ENCODE measurements at regions not wholly inside any gene's neighbourhood (a gene's known extent, or its start where the extent isn't known, plus 50 kb on each side); places are given as distances from the start of the nearest gene placed in this dataset.

DNA sequence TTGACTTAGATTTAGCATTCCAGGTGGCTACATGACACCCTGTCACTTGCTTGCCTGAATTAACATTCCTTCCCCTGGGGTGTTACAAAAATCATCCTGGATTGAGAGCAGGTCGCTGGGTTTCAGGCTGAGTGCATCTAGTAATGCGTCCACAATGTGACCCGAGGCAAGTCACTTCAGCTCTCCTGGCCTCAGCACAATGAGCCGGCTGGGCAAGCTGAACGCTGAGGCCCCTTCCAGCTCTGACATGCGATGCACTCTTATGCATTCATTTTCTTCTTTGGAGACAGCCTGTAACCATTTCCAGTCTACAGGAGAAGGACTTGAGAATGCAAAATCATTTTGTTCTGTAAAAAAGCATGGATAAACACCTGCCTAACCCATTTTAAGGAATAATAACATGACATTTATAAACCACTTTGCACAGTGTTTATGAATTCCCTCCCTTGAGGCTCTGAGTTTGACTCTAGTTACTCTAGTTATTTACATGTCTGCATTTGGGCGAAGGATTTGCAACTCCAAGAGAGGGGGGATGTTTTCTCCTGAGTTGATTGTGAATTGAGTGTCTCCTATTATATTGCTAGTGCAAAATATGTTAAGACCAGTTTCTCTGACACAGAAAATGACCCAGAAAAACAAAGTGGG, 63.0 kb upstream of the CPO start:
- intact Hi-C loops (cut with DNase I) = no loop called here
- no peak for DNase-seq (ENCODE audit: low spot score in 2 of 2)
- H3K27ac ChIP-seq = no peak overlapping the region
- H3K9me3 ChIP-seq = no peaks in the 10 kb centered on the region
- TF ChIP-seq, protein P1, sequence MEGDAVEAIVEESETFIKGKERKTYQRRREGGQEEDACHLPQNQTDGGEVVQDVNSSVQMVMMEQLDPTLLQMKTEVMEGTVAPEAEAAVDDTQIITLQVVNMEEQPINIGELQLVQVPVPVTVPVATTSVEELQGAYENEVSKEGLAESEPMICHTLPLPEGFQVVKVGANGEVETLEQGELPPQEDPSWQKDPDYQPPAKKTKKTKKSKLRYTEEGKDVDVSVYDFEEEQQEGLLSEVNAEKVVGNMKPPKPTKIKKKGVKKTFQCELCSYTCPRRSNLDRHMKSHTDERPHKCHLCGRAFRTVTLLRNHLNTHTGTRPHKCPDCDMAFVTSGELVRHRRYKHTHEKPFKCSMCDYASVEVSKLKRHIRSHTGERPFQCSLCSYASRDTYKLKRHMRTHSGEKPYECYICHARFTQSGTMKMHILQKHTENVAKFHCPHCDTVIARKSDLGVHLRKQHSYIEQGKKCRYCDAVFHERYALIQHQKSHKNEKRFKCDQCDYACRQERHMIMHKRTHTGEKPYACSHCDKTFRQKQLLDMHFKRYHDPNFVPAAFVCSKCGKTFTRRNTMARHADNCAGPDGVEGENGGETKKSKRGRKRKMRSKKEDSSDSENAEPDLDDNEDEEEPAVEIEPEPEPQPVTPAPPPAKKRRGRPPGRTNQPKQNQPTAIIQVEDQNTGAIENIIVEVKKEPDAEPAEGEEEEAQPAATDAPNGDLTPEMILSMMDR (IDR thresholded peaks at IDR 0.05) = no peak
- H3K4me1 ChIP-seq = no peaks in the 10 kb centered on the region
- no peak overlapping the region for H3K4me3 ChIP-seq
- H3K36me3 ChIP-seq = no peaks in the 10 kb centered on the region
- no peaks in the 10 kb centered on the region for H3K27me3 ChIP-seq

DNA sequence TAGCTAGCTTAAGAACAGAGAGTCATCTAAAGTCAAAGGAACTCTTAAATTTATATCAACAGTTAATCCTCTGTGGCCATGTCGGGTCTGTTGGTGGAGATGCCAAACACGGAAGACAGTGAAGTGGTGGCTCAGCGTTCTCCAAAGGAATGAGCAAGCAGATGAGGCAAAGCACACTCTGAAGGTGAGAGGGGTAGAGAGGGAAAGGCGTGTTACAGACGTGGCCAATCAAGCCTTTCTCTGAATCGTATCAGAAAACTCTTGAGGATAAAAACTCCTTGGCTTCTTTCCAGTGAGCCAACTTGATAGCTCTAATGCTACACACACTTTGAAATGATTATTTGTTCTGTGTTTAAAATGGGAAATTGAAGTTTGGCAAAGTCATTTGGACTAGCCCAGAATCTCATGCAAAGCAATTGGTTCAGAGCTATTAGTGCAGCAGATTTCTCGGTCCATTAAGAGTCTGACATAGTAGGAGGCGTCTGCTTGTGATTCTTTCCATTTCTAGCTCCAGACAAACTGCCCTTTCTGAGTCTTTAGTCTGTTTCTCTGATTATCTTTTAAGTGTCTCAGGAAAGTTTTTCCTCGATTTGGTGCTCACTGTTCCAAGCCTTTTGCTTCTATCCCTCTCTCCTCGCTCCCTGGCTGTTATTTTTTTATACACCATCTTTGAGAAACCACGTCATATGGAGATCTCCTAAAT, 57.5 kb upstream of the CPO start:
- H3K27ac ChIP-seq = no peak overlapping the region
- no peak overlapping the region for H3K4me3 ChIP-seq
- no peaks in the 10 kb centered on the region for H3K9me3 ChIP-seq
- TF ChIP-seq, protein P1 (IDR thresholded peaks at IDR 0.05) = no peak
- no peaks in the 10 kb centered on the region for H3K4me1 ChIP-seq
- DNase-seq (ENCODE audit: low spot score in 2 of 2) = no peak
- H3K36me3 ChIP-seq = no peaks in the 10 kb centered on the region
- no peaks in the 10 kb centered on the region for H3K27me3 ChIP-seq
- intact Hi-C loops (cut with DNase I) = no loop called here

DNA sequence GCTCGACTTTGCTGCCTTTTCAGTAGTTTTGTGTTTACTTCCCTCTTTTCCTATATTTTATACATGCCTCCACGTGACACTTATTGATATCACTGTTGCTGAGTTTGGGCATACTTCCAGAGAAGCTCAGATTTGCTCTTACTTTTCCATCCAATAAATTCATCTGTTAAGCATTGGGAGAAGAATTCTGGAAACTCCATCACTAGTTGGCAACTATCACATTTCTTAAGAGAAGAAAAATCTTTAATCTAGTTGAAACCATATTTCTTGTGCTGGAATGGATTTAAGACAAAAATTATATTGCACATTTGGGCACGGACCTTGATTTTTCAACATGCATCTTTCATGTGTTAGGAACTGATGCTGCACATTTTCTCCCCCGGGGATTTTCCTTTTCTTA, 52.6 kb upstream of the CPO start:
- DNase-seq (ENCODE audit: low spot score in 2 of 2) = no peak

DNA sequence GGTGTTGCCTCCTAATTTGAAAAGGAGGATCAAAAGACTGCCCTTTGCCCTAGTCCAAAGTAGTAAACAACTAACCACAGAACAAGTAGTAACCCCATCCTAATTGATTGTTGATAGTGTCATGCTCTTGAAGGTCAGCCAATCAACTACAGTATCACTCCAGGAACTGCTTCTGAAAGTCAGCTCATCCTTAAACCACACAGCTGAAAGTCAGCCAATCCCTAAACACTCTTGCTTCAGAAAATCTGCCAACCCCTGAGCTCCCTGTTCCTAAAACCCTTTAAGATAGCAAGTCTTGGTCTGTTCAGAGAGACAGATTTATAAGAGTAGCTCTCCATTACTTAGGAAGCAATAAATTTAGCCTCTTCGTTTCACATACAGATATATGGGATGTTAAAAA, 51.6 kb upstream of the CPO start:
- Histone ChIP-seq H3K4me1 (no peaks in the 10 kb centered on the region), H3K36me3 (no peaks in the 10 kb centered on the region), H3K4me3 (no peak overlapping the region), H3K27me3 (no peaks in the 10 kb centered on the region), H3K9me3 (no peaks in the 10 kb centered on the region), H3K27ac (no peak overlapping the region)
- intact Hi-C loops (cut with DNase I) = no loop called here
- TF ChIP-seq, protein P1 (IDR thresholded peaks at IDR 0.05) = no peak
- DNase-seq (ENCODE audit: low spot score in 2 of 2) = no peak

More for the DNA sequence above, 52.6 kb upstream of the CPO start:
- H3K27me3 ChIP-seq = no peaks in the 10 kb centered on the region
- TF ChIP-seq, protein P1 (IDR thresholded peaks at IDR 0.05) = no peak
- no peak overlapping the region for H3K27ac ChIP-seq
- intact Hi-C loops (cut with DNase I) = no loop called here
- no peak overlapping the region for H3K4me3 ChIP-seq
- H3K9me3 ChIP-seq = no peaks in the 10 kb centered on the region
- H3K36me3 ChIP-seq = no peaks in the 10 kb centered on the region
- no peaks in the 10 kb centered on the region for H3K4me1 ChIP-seq

Measured in ascending aorta (tissue), 2 donors.